SU-DHL-6 (cell line): ENCODE measurements at regions not wholly inside any gene's neighbourhood (a gene's known extent, or its start where the extent isn't known, plus 50 kb on each side); places are given as distances from the start of the nearest gene placed in this dataset.

ENCODE experiments used
- H2AFZ ChIP-seq: fragments of 200-600 bp; sonication (generic); 2 replicates; pipeline ENCODE4 v1.6.1; 2014; ENCODE audit warnings: low read depth, mild to moderate bottlenecking, moderate library complexity, mixed read lengths, antibody characterized with exemption, low read length; ENCODE audit not compliant: severe bottlenecking
- H3F3A ChIP-seq: fragments of 200-600 bp; shearing (Covaris generic); 2 replicates; pipeline ENCODE4 v1.6.0; 2016; ENCODE audit warnings: antibody characterized with exemption, mild to moderate bottlenecking; ENCODE audit not compliant: insufficient read depth
- H3K27ac ChIP-seq: fragments of 200-600 bp; sonication (generic); 2 replicates; pipeline ENCODE4 v1.5.1; 2016; ENCODE audit warnings: low read depth, mild to moderate bottlenecking, low read length, moderate library complexity, mixed read lengths
- H3K27me3 ChIP-seq: fragments of 200-600 bp; sonication (generic), shearing (Covaris generic); 2 replicates; pipeline ENCODE4 v1.6.0; 2014; ENCODE audit warnings: mild to moderate bottlenecking, low read length
- H3K36me3 ChIP-seq: fragments of 200-600 bp; sonication (generic); 2 replicates; pipeline ENCODE4 v1.6.1; 2014; ENCODE audit warnings: mild to moderate bottlenecking, low read length, mixed read lengths
- H3K4me2 ChIP-seq: fragments of 300-600, 200-600 bp; shearing (Covaris generic), sonication (generic); 2 replicates; pipeline ENCODE4 v1.6.0; 2014; ENCODE audit warnings: low read length, low read depth, mild to moderate bottlenecking; ENCODE audit not compliant: poor library complexity, severe bottlenecking
- H3K4me3 ChIP-seq: fragments of 200-600 bp; sonication (generic); 2 replicates; pipeline ENCODE4 v1.5.1; 2014; ENCODE audit warnings: antibody characterized with exemption, low read length, mild to moderate bottlenecking, mixed read lengths; ENCODE audit not compliant: insufficient read depth, poor library complexity, severe bottlenecking
- H3K79me2 ChIP-seq: fragments of 200-600 bp; sonication (generic); 2 replicates; pipeline ENCODE4 v1.6.1; 2014; ENCODE audit warnings: mild to moderate bottlenecking, low read length, moderate library complexity; ENCODE audit not compliant: insufficient read depth
- H3K9ac ChIP-seq: fragments of 200-600 bp; sonication (generic); 2 replicates; pipeline ENCODE4 v1.7.0; 2014; ENCODE audit warnings: mild to moderate bottlenecking, low read length
- H3K9me2 ChIP-seq: fragments of 200-600 bp; sonication (generic); replicated peaks from 2 replicates; pipeline ENCODE4 v1.6.1; 2014; ENCODE audit warnings: low read length; ENCODE audit not compliant: insufficient read depth
- H3K9me3 ChIP-seq: fragments of 200-600 bp; sonication (generic); 2 replicates; pipeline ENCODE4 v1.6.1; 2014; ENCODE audit warnings: low read length, mixed read lengths; ENCODE audit not compliant: insufficient read depth
- H4K20me1 ChIP-seq: fragments of 200-600 bp; sonication (generic); 2 replicates; pipeline ENCODE4 v1.6.1; 2014; ENCODE audit warnings: low read depth, mild to moderate bottlenecking, antibody characterized with exemption, low read length, moderate library complexity, mixed read lengths
- EZH2phosphoT487 ChIP-seq: fragments of 200-600 bp; sonication (generic), shearing (Covaris generic); conservative IDR thresholded peaks from 2 replicates; pipeline ENCODE4 v1.6.1; 2018; ENCODE audit warnings: mild to moderate bottlenecking, antibody characterized with exemption, low read length, moderate library complexity, mixed read lengths
- TF ChIP-seq, protein P1 (sequence below): fragments of 200-600 bp; sonication (generic); IDR thresholded peaks from one replicate; pipeline ENCODE4 v1.5.1; 2017; ENCODE audit warnings: antibody characterized with exemption, mild to moderate bottlenecking, low read length, moderate library complexity; ENCODE audit not compliant: insufficient read depth, poor library complexity, severe bottlenecking

DNA sequence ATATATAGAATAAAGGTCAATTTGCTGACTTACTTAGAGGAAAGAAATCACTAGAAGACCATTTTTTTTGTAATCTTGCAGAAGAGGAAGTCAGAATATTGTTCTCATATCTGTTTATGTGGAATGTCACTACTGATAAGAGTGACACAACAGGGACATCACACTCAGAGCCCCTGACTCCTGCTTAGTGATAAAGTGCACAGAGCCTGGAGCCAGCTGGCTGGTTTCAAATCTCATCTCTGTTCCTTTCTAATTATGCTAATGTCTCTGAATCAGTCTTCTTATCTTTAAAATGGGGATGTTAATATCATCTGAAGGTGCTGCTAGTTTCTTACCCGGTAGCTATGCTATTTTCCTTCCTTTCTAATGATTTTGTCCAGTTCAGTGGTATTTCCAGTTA lies 58.6 kb upstream of the LIFR start:
- Histone ChIP-seq H3F3A (no peaks in the 10 kb centered on the region), H3K79me2 (no peaks in the 10 kb centered on the region), H3K4me2 (no peak overlapping the region), H3K36me3 (no peaks in the 10 kb centered on the region), H3K27ac (no peak overlapping the region), H2AFZ (no peak overlapping the region), H3K9me2 (no peaks in the 10 kb centered on the region), H3K27me3 (no peaks in the 10 kb centered on the region), H3K9ac (no peak overlapping the region), H4K20me1 (no peaks in the 10 kb centered on the region), H3K4me3 (no peak overlapping the region), H3K9me3 (no peaks in the 10 kb centered on the region)
- TF ChIP-seq, protein P1, sequence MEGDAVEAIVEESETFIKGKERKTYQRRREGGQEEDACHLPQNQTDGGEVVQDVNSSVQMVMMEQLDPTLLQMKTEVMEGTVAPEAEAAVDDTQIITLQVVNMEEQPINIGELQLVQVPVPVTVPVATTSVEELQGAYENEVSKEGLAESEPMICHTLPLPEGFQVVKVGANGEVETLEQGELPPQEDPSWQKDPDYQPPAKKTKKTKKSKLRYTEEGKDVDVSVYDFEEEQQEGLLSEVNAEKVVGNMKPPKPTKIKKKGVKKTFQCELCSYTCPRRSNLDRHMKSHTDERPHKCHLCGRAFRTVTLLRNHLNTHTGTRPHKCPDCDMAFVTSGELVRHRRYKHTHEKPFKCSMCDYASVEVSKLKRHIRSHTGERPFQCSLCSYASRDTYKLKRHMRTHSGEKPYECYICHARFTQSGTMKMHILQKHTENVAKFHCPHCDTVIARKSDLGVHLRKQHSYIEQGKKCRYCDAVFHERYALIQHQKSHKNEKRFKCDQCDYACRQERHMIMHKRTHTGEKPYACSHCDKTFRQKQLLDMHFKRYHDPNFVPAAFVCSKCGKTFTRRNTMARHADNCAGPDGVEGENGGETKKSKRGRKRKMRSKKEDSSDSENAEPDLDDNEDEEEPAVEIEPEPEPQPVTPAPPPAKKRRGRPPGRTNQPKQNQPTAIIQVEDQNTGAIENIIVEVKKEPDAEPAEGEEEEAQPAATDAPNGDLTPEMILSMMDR = no peak
- no peak for TF ChIP-seq EZH2phosphoT487

DNA sequence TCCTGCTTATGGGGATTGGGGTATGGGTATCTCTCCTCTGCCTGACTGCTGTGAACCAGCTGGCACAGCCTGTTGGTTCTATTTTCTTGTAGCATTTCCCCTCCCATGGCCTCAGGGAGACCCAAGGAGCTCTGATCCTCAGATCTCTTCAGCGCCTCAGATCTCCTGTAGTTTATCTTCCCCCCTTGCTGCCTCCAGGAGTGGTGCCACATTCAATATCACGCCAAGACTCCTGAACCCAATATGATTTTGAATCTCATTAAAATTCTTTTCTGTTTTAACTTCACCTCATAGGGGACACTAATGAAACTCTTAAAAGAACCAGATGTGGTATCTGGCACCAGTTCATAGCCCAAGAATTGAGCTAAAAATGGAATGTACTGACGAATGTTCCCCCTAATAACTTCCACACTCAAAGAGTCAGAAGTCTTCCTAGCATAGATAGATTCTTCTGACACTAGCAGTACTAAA lies 59.6 kb upstream of the LIFR start:
- no peaks in the 10 kb centered on the region for H4K20me1 ChIP-seq
- TF ChIP-seq, protein P1 = no peak
- TF ChIP-seq EZH2phosphoT487 = no peak
- no peak overlapping the region for H3K9ac ChIP-seq
- H3K27me3 ChIP-seq = no peaks in the 10 kb centered on the region
- H3K79me2 ChIP-seq = no peaks in the 10 kb centered on the region
- no peak overlapping the region for H3K4me2 ChIP-seq
- H2AFZ ChIP-seq = no peak overlapping the region
- no peak overlapping the region for H3K27ac ChIP-seq
- H3K9me2 ChIP-seq = no peaks in the 10 kb centered on the region
- H3F3A ChIP-seq = no peaks in the 10 kb centered on the region
- H3K9me3 ChIP-seq = no peaks in the 10 kb centered on the region
- H3K4me3 ChIP-seq = no peak overlapping the region
- no peaks in the 10 kb centered on the region for H3K36me3 ChIP-seq

DNA sequence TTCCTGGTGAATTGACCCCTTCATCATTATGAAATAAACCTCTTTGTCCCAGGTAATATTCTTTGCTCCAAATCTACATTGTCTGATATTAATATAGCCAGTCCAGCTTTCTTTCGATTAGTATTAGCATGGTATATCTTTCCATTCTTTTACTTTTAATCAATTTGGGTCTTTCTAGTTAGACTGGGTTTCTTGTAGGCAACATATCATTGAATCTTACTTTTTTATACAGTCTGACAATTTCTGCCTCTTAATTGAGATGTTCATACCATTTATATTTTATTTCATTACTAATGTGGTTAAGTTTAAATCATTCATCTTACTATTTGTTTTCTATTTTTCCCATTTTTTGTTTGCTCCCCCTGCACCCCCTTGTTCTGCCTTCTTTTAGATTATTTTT lies 61.7 kb upstream of the LIFR start:
- TF ChIP-seq, protein P1 = no peak
- TF ChIP-seq EZH2phosphoT487 = no peak
- H3K27ac ChIP-seq = no peak overlapping the region
- no peaks in the 10 kb centered on the region for H3K27me3 ChIP-seq

More for the DNA sequence above, 61.7 kb upstream of the LIFR start:
- Histone ChIP-seq H3K79me2 (no peaks in the 10 kb centered on the region), H2AFZ (no peak overlapping the region), H3K4me2 (no peak overlapping the region), H3K36me3 (no peaks in the 10 kb centered on the region), H3K9me2 (no peaks in the 10 kb centered on the region), H3K4me3 (no peak overlapping the region), H3K9ac (no peak overlapping the region), H3F3A (no peaks in the 10 kb centered on the region), H3K9me3 (no peaks in the 10 kb centered on the region), H4K20me1 (no peaks in the 10 kb centered on the region)
